CD4-positive, alpha-beta T cell (primary cell): ENCODE measurements at regions not wholly inside any gene's neighbourhood (a gene's known extent, or its start where the extent isn't known, plus 50 kb on each side); places are given as distances from the start of the nearest gene placed in this dataset.
"Not testable (repeated sequence)": the region's sequence is repeated elsewhere in the genome, so short reads cannot be mapped to it uniquely, and the experiment has no call there.

Source experiments
- ATAC-seq: fragments of 200-7000 bp; cut with Tn5 transposase; one replicate; pipeline ENCODE4 v1.10.0; 2022; ENCODE audit warnings: mild to moderate bottlenecking; ENCODE audit not compliant: poor library complexity
- CTCF ChIA-PET: fragments of 350-600 bp; sonication (Branson Sonifier 250); formaldehyde crosslinking; loops from one replicate; lab custom pipeline; 2021; ENCODE audit warnings: antibody characterized with exemption, inconsistent platforms; lab: Charles Lee
- POLR2A ChIA-PET: fragments of 350-600 bp; sonication (Branson Sonifier 250); formaldehyde crosslinking; loops from one replicate; lab custom pipeline; 2021; ENCODE audit warnings: antibody characterized with exemption, inconsistent platforms; lab: Charles Lee
- DNase-seq, 14 experiments: peaks; one replicate each; pipeline ENCODE4 v3.0.0-alpha.2; 2013 to 2020; ENCODE audit warnings: mixed read lengths in 2 of 14
- H3K27ac ChIP-seq, 2 donors: one replicate each; pipeline versions ENCODE4 v1.5.1 to v1.7.0; 2013; ENCODE audit warnings: low read length in 2 of 2, low read depth in 1 of 2, mild to moderate bottlenecking in 1 of 2
- H3K27me3 ChIP-seq, 2 experiments: 1 replicate in 1 of 2; 2 replicates in 1 of 2; pipeline versions ENCODE4 v1.6.1 to v1.7.0; 2013; ENCODE audit warnings: low read length in 2 of 2, control low read depth in 1 of 2, mild to moderate bottlenecking in 1 of 2, moderate library complexity in 1 of 2; ENCODE audit not compliant: insufficient read depth in 2 of 2, control insufficient read depth in 1 of 2
- H3K36me3 ChIP-seq: one replicate; pipeline ENCODE4 v1.6.1; 2013; ENCODE audit warnings: low read length, control low read depth; ENCODE audit not compliant: insufficient read depth
- H3K4me1 ChIP-seq: one replicate; pipeline ENCODE4 v1.6.1; 2013; ENCODE audit warnings: low read length, control low read depth; ENCODE audit not compliant: insufficient read depth
- H3K4me3 ChIP-seq: one replicate; pipeline ENCODE4 v1.5.1; 2013; ENCODE audit warnings: mild to moderate bottlenecking, low read length, moderate library complexity
- H3K9me3 ChIP-seq, 2 experiments: 1 replicate in 1 of 2; 2 replicates in 1 of 2; pipeline versions ENCODE4 v1.6.1 to v1.7.0; 2013; ENCODE audit warnings: low read length in 2 of 2, mild to moderate bottlenecking in 2 of 2, control low read depth in 1 of 2, moderate library complexity in 1 of 2; ENCODE audit not compliant: control insufficient read depth in 1 of 2, insufficient read depth in 1 of 2
- H3K27ac Mint-ChIP-seq: one replicate; pipeline ENCODE4 v1.8.0; 2020; ENCODE audit warnings: mixed read lengths
- H3K27me3 Mint-ChIP-seq: one replicate; pipeline ENCODE4 v1.8.0; 2021; ENCODE audit warnings: mixed read lengths
- H3K36me3 Mint-ChIP-seq: one replicate; pipeline ENCODE4 v1.8.0; 2021; ENCODE audit warnings: low read depth, mixed read lengths
- H3K4me1 Mint-ChIP-seq: one replicate; pipeline ENCODE4 v1.8.0; 2021; ENCODE audit warnings: low read depth, mixed read lengths
- H3K4me3 Mint-ChIP-seq: one replicate; pipeline ENCODE4 v1.8.0; 2020; ENCODE audit warnings: mild to moderate bottlenecking, mixed read lengths
- H3K9me3 Mint-ChIP-seq: one replicate; pipeline ENCODE4 v1.8.0; 2020; ENCODE audit warnings: mixed read lengths
- intact Hi-C, 2 experiments: fragments of 100-400 bp; cut with DNase I in 1 of 2; cut with micrococcal nuclease in 1 of 2; formaldehyde crosslinking; loops; one replicate each; pipeline versions ENCODE4 v1.15.1 to v1.9.0; 2023 to 2025; cut with DNase I, micrococcal nuclease
- TF ChIP-seq, protein P1 (sequence below): fragments of 200-600 bp; IDR thresholded peaks from one replicate; pipeline ENCODE4 v1.8.0; 2022; ENCODE audit warnings: antibody characterized with exemption, mild to moderate bottlenecking

DNA sequence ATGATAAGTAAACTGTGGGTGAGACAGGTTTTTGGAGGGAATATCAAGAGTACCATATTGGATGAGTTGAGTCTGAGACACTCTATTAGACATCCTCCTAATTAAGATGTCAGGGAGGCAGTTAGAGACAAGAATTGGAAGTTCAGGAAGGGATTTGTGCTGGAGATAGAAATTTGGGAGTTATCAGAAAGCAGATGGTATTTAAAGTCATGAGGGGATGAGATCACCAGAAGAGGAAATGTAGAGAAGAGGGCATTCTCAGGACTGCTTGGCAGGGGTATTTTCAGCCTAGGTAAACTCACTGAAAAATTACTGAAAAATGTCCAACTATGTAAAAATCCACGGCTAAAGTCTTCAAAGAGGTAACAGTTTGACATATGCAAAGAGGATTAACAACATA is 161.6 kb upstream of the PGRMC2 start:
- TF ChIP-seq, protein P1, sequence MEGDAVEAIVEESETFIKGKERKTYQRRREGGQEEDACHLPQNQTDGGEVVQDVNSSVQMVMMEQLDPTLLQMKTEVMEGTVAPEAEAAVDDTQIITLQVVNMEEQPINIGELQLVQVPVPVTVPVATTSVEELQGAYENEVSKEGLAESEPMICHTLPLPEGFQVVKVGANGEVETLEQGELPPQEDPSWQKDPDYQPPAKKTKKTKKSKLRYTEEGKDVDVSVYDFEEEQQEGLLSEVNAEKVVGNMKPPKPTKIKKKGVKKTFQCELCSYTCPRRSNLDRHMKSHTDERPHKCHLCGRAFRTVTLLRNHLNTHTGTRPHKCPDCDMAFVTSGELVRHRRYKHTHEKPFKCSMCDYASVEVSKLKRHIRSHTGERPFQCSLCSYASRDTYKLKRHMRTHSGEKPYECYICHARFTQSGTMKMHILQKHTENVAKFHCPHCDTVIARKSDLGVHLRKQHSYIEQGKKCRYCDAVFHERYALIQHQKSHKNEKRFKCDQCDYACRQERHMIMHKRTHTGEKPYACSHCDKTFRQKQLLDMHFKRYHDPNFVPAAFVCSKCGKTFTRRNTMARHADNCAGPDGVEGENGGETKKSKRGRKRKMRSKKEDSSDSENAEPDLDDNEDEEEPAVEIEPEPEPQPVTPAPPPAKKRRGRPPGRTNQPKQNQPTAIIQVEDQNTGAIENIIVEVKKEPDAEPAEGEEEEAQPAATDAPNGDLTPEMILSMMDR: no peak

DNA sequence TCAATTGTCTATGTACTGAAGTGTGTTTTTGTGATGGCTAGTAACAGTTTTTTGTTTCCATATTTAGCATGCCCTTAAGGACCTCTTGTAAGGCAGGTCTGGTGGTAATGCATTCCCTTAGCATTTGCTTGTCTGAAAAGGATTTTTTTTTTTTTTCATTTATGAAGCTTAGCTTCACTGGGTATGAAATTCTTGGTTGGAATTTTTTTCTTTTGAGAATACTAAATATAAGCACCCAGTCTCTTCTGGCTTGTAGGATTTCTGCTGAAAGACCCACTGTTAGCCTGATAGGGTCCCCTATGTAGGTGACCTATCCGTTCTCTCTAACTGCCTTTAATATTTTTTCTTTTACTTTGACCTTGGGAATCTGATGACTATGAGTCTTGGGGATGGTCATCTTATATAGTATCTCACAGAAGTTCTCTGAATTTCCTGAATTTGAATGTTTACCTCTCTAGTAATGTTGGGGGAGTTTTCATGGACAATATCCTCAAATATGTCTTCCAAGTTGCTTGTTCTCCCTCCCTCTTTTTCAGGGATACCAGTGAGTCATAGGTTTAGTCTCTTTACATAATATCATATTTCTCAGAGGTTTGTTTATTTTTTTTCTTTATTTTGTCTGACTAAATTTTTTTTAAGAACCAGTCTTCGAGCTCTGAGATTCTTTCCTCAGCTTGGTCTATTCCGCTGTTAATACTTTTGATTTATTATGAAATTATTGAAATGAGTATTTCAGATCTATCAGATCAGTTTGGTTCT is 157.1 kb upstream of the PGRMC2 start:
- H3K27me3 Mint-ChIP-seq: no peaks in the 10 kb centered on the region
- no peak overlapping the region for H3K4me3 Mint-ChIP-seq
- Histone ChIP-seq H3K27ac (no peak overlapping the region), H3K36me3 (no peaks in the 10 kb centered on the region), H3K9me3 (peaks cover 13 to 21% of the 10 kb centered on the region in 2 experiments), H3K4me3 (no peak overlapping the region), H3K4me1 (no peaks in the 10 kb centered on the region), H3K27me3 (no peaks in the 10 kb centered on the region)
- H3K4me1 Mint-ChIP-seq: no peaks in the 10 kb centered on the region
- peaks cover 21% of the 10 kb centered on the region for H3K9me3 Mint-ChIP-seq
- peaks cover 40% of the 10 kb centered on the region for H3K36me3 Mint-ChIP-seq
- H3K27ac Mint-ChIP-seq: no peak overlapping the region
- intact Hi-C loops: no loop called here
- CTCF ChIA-PET: no interaction called here
- ATAC-seq (no peak), DNase-seq (no peak)
- TF ChIP-seq, protein P1: no peak
- POLR2A ChIA-PET: no interaction called here

More for the DNA sequence above, 161.6 kb upstream of the PGRMC2 start:
- no peak for ATAC-seq
- CTCF ChIA-PET: interaction anchor here (1.7 kb wide), 1 partner anchor 15 kb away, joined by 4 read pairs; no protein-coding TSS in a partner anchor
- Mint-ChIP-seq H3K27me3 (peaks cover 3% of the 10 kb centered on the region), H3K4me3 (no peak overlapping the region), H3K9me3 (peaks cover 4% of the 10 kb centered on the region), H3K4me1 (no peaks in the 10 kb centered on the region), H3K36me3 (peaks cover 7% of the 10 kb centered on the region), H3K27ac (no peak overlapping the region)
- Histone ChIP-seq H3K4me1 (peaks cover 1% of the 10 kb centered on the region), H3K36me3 (no peaks in the 10 kb centered on the region), H3K9me3 (peaks cover 6 to 8% of the 10 kb centered on the region in 2 experiments), H3K27me3 (no peaks in the 10 kb centered on the region), H3K4me3 (no peak overlapping the region), H3K27ac (no peak overlapping the region)
- no peak for DNase-seq
- intact Hi-C loops: no loop called here
- POLR2A ChIA-PET: no interaction called here

DNA sequence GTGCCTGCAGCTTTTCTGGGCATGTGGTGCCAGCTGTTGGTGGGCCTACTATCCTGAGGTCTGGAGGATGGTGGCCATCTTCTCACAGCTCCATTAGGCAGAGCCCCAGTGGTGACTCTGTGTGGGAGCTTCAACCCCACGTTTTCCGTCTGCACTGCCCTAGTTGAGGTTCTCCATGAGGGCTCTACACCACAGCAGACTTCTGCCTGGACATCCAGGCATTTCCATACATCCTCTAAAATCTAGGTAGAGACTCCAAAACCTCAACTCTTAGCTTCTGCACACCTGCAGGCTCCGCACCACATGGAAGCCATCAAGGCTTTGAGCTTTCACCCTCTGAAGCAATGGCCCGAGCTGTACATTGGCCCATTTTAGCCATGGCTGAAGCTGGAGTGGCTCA is 153.3 kb upstream of the PGRMC2 start:
- TF ChIP-seq, protein P1: no peak
- no peaks in the 10 kb centered on the region for H3K4me1 ChIP-seq
- no peak overlapping the region for H3K4me3 ChIP-seq
- DNase-seq (no peak), ATAC-seq (no peak)
- ChIA-PET CTCF (no interaction called here), POLR2A (no interaction called here)
- H3K9me3 ChIP-seq: peaks cover 17 to 21% of the 10 kb centered on the region in 2 experiments
- H3K27ac ChIP-seq: no peak overlapping the region
- Mint-ChIP-seq H3K27ac (no peak overlapping the region), H3K9me3 (peaks cover 26% of the 10 kb centered on the region), H3K4me1 (no peaks in the 10 kb centered on the region), H3K27me3 (no peaks in the 10 kb centered on the region), H3K36me3 (peaks cover 57% of the 10 kb centered on the region), H3K4me3 (no peak overlapping the region)
- no peaks in the 10 kb centered on the region for H3K36me3 ChIP-seq
- H3K27me3 ChIP-seq: no peaks in the 10 kb centered on the region
- intact Hi-C loops: no loop called here

DNA sequence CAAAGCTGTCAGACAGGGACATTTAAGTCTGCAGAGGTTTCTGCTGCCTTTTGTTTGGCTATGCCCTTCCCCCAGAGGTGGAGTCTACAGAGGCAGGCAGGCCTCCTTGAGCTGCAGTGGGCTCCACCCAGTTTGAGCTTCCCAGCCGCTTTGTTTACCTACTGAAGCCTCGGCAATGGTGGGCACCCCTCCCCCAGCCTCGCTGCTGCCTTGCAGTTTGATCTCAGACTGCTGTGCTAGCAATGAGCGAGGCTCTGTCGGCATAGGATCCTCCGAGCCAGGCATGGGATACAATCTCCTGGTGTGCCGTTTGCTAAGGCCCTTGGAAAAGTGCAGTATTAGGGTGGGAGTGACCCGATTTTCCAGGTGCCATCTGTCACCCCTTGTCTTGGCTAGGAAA is 149.4 kb upstream of the PGRMC2 start:
- H3K36me3 ChIP-seq, DNase-seq, H3K4me3 ChIP-seq, CTCF ChIA-PET, H3K4me1 Mint-ChIP-seq, H3K27me3 Mint-ChIP-seq, ATAC-seq, H3K27ac ChIP-seq, POLR2A ChIA-PET, H3K27me3 ChIP-seq, H3K27ac Mint-ChIP-seq, intact Hi-C loops, H3K4me1 ChIP-seq, H3K4me3 Mint-ChIP-seq: not testable (repeated sequence)
- peaks cover 3 to 12% of the 10 kb centered on the region in 2 experiments for H3K9me3 ChIP-seq
- Mint-ChIP-seq H3K9me3 (peaks cover 12% of the 10 kb centered on the region), H3K36me3 (peaks cover 36% of the 10 kb centered on the region)

DNA sequence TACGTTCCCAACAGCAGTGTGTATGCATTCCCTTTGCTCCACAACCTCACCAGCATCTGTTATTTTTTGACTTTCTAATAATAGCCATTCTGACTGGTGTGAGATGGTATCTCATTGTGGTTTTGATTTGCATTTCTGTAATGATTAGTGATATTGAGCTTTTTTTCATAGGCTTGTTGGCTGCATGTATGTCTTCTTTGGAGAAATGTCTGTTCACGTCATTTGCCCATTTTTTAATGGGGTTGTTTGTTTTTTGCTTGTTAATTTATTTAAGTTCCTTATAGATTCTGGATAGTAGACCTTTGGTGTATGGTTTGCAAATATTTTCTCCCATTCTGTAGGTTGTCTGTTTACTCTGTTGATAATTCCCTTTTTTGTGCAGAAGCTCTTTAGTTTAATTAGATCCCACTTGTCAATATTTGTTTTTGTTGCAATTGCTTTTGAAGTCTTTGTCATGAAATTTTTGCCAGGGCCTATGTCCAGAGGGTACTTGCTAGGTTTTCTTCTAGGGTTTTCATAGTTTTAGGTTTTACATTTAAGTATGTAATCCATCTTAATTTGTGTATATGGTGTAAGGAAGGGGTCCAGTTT is 141.5 kb upstream of the PGRMC2 start:
- H3K36me3 Mint-ChIP-seq, H3K9me3 ChIP-seq, H3K27me3 ChIP-seq, CTCF ChIA-PET, H3K4me1 ChIP-seq, H3K36me3 ChIP-seq, H3K4me3 Mint-ChIP-seq, DNase-seq, H3K27ac ChIP-seq, H3K27me3 Mint-ChIP-seq, ATAC-seq, H3K4me3 ChIP-seq, H3K9me3 Mint-ChIP-seq, POLR2A ChIA-PET, intact Hi-C loops, H3K4me1 Mint-ChIP-seq, H3K27ac Mint-ChIP-seq: not testable (repeated sequence)
